Breast epithelium (tissue), 3 donors: ENCODE measurements at regions not wholly inside any gene's neighbourhood (a gene's known extent, or its start where the extent isn't known, plus 50 kb on each side); places are given as distances from the start of the nearest gene placed in this dataset.

Source experiments
- POLR2A ChIP-seq: fragments of 450-650 bp; IDR thresholded peaks from one replicate; pipeline ENCODE4 v1.6.1; 2016; ENCODE audit warnings: antibody characterized with exemption, mild to moderate bottlenecking, moderate library complexity
- TF ChIP-seq, protein P1 (sequence below), 3 donors: fragments of 450-650 bp; IDR thresholded peaks; one replicate each; pipeline ENCODE4 v1.5.1; 2016 to 2017; ENCODE audit warnings: antibody characterized with exemption in 3 of 3, mild to moderate bottlenecking in 3 of 3, moderate library complexity in 3 of 3

DNA sequence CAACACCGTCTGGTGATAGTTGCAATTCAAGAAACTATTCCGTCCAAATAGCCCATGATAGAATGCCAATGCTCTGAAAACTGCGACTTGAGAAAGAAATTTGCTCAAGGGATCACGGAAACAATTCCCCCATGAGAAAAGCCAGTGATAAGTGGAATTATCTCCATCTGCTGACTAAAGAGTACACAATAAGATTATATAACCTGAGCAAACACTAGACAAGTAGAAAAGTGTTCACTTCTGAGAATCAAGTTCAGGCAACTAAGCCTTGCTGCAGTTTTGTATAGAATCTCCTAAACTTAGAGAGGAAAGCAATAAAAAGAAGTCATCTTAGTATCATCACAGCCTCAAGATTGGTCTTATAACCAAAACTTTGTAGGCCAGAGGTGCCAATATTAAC lies 336.3 kb upstream of the NRXN1 start:
- TF ChIP-seq, protein P1, sequence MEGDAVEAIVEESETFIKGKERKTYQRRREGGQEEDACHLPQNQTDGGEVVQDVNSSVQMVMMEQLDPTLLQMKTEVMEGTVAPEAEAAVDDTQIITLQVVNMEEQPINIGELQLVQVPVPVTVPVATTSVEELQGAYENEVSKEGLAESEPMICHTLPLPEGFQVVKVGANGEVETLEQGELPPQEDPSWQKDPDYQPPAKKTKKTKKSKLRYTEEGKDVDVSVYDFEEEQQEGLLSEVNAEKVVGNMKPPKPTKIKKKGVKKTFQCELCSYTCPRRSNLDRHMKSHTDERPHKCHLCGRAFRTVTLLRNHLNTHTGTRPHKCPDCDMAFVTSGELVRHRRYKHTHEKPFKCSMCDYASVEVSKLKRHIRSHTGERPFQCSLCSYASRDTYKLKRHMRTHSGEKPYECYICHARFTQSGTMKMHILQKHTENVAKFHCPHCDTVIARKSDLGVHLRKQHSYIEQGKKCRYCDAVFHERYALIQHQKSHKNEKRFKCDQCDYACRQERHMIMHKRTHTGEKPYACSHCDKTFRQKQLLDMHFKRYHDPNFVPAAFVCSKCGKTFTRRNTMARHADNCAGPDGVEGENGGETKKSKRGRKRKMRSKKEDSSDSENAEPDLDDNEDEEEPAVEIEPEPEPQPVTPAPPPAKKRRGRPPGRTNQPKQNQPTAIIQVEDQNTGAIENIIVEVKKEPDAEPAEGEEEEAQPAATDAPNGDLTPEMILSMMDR (IDR thresholded peaks at IDR 0.05) = no peak
- TF ChIP-seq POLR2A = no peak
